ENCODE measurements at regions not wholly inside any gene's neighbourhood (a gene's known extent, or its start where the extent isn't known, plus 50 kb on each side); places are given as distances from the start of the nearest gene placed in this dataset.

- no peak overlapping the region for H2AFZ ChIP-seq
- no peak for DNase-seq (ENCODE audit: low spot score)
- H3K4me3 ChIP-seq, result no peak overlapping the region
- H3K9me2 ChIP-seq (replicated peaks; ENCODE audit: insufficient read depth), result no peaks in the 10 kb centered on the region
- H3K36me3 ChIP-seq (replicated peaks; ENCODE audit: insufficient read depth, low read depth), result no peaks in the 10 kb centered on the region
- no peak overlapping the region for H3K27ac ChIP-seq
- no peaks in the 10 kb centered on the region for H3K4me1 ChIP-seq (ENCODE audit: insufficient read depth)
- no peak overlapping the region for H3K4me2 ChIP-seq
- TF ChIP-seq EZH2 (IDR thresholded peaks at IDR 0.05; ENCODE audit: borderline replicate concordance), result no peak
- no peak for TF ChIP-seq EZH2phosphoT487 (IDR thresholded peaks at IDR 0.05; ENCODE audit: low read depth, severe bottlenecking, unreplicated experiment)
- no peak for TF ChIP-seq CTCF (IDR thresholded peaks at IDR 0.05; ENCODE audit: poor library complexity)
- WGBS (ENCODE audit: low lambda C conversion rate, missing lambda C conversion rate), result 95% methylated on average over 5 of the region's 5 CpGs
- H3K79me2 ChIP-seq, result no peaks in the 10 kb centered on the region
- no peaks in the 10 kb centered on the region for H3K9me3 ChIP-seq (ENCODE audit: low read depth)
- H4K20me1 ChIP-seq (ENCODE audit: insufficient read depth, poor library complexity, severe bottlenecking), result no peaks in the 10 kb centered on the region
- no peaks in the 10 kb centered on the region for H3K27me3 ChIP-seq
These were observed 61.9 kb downstream of the HSPA13 start for GRCh38 chr21:14321042-14321441.

DNA sequence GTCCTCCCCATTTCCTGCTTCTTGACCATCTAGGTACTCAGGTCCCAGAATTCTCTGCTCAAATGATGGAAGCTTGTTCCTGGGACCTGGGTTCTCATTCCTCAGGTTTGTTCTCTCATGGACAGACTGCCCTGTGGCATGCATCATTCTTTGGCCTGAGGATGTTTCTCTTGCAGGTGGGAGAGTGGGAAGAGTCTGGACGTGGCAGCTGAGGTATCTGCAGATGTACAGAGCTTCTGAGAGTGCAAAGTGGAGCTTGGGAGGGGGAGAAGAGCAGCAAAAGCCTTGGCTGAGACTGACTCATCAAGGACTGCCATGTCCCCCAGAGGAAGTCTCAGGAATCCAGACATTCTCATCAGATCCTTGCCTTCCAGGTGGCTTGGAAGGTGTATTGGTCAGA is 63.1 kb downstream of the HSPA13 start:
- Histone ChIP-seq H3K79me2 (no peaks in the 10 kb centered on the region), H3K27ac (no peak overlapping the region), H4K20me1 (ENCODE audit: insufficient read depth, poor library complexity, severe bottlenecking) (no peaks in the 10 kb centered on the region), H3K4me2 (no peak overlapping the region), H3K9me2 (replicated peaks; ENCODE audit: insufficient read depth) (no peaks in the 10 kb centered on the region), H3K9me3 (ENCODE audit: low read depth) (no peaks in the 10 kb centered on the region), H3K4me3 (no peak overlapping the region), H3K4me1 (ENCODE audit: insufficient read depth) (no peaks in the 10 kb centered on the region), H3K36me3 (replicated peaks; ENCODE audit: insufficient read depth, low read depth) (no peaks in the 10 kb centered on the region), H2AFZ (no peak overlapping the region), H3K27me3 (no peaks in the 10 kb centered on the region)
- WGBS (ENCODE audit: low lambda C conversion rate, missing lambda C conversion rate), result 53% methylated on average over 1 of the region's 1 CpG
- DNase-seq (ENCODE audit: low spot score), result no peak
- TF ChIP-seq CTCF (IDR thresholded peaks at IDR 0.05; ENCODE audit: poor library complexity), result no peak

- DNase-seq (ENCODE audit: low spot score), result no peak
- Histone ChIP-seq H2AFZ (no peak overlapping the region), H3K27ac (no peak overlapping the region), H3K9me2 (replicated peaks; ENCODE audit: insufficient read depth) (no peaks in the 10 kb centered on the region), H3K9me3 (ENCODE audit: low read depth) (no peaks in the 10 kb centered on the region), H3K4me2 (no peak overlapping the region), H3K4me3 (no peak overlapping the region), H3K36me3 (replicated peaks; ENCODE audit: insufficient read depth, low read depth) (no peaks in the 10 kb centered on the region), H3K4me1 (ENCODE audit: insufficient read depth) (no peaks in the 10 kb centered on the region), H4K20me1 (ENCODE audit: insufficient read depth, poor library complexity, severe bottlenecking) (no peaks in the 10 kb centered on the region), H3K79me2 (no peaks in the 10 kb centered on the region), H3K27me3 (no peaks in the 10 kb centered on the region)
- TF ChIP-seq EZH2phosphoT487 (IDR thresholded peaks at IDR 0.05; ENCODE audit: low read depth, severe bottlenecking, unreplicated experiment) (no peak), CTCF (IDR thresholded peaks at IDR 0.05; ENCODE audit: poor library complexity) (no peak)
- WGBS (ENCODE audit: low lambda C conversion rate, missing lambda C conversion rate), result 62% methylated on average over 2 of the region's 2 CpGs
These were observed 64.4 kb downstream of the HSPA13 start for GRCh38 chr21:14318578-14318977.

GRCh38 chr21:14317507-14317906 is 65.4 kb downstream of the HSPA13 start:
- H3K9me2 ChIP-seq (replicated peaks; ENCODE audit: insufficient read depth), result no peaks in the 10 kb centered on the region
- H4K20me1 ChIP-seq (ENCODE audit: insufficient read depth, poor library complexity, severe bottlenecking), result no peaks in the 10 kb centered on the region
- no peak overlapping the region for H3K27ac ChIP-seq
- WGBS (ENCODE audit: low lambda C conversion rate, missing lambda C conversion rate), result 88% methylated on average over 4 of the region's 4 CpGs
- H3K27me3 ChIP-seq, result no peaks in the 10 kb centered on the region
- no peak overlapping the region for H3K4me3 ChIP-seq
- no peaks in the 10 kb centered on the region for H3K4me1 ChIP-seq (ENCODE audit: insufficient read depth)
- DNase-seq (ENCODE audit: low spot score), result no peak
- H3K79me2 ChIP-seq, result no peaks in the 10 kb centered on the region
- no peaks in the 10 kb centered on the region for H3K9me3 ChIP-seq (ENCODE audit: low read depth)
- H2AFZ ChIP-seq, result no peak overlapping the region
- H3K4me2 ChIP-seq, result no peak overlapping the region
- no peaks in the 10 kb centered on the region for H3K36me3 ChIP-seq (replicated peaks; ENCODE audit: insufficient read depth, low read depth)
- TF ChIP-seq CTCF (IDR thresholded peaks at IDR 0.05; ENCODE audit: poor library complexity) (no peak), EZH2 (IDR thresholded peaks at IDR 0.05; ENCODE audit: borderline replicate concordance) (no peak), EZH2phosphoT487 (IDR thresholded peaks at IDR 0.05; ENCODE audit: low read depth, severe bottlenecking, unreplicated experiment) (no peak)

Data from hepatocyte (in vitro differentiated cells).